Neural progenitor cell (in vitro differentiated cells): ENCODE measurements at regions not wholly inside any gene's neighbourhood (a gene's known extent, or its start where the extent isn't known, plus 50 kb on each side); places are given as distances from the start of the nearest gene placed in this dataset.

Source experiments
- EZH2 ChIP-seq: fragments of 200-600 bp; sonication (generic); IDR thresholded peaks from 2 replicates; pipeline ENCODE4 v1.6.1; 2017; ENCODE audit warnings: antibody characterized with exemption, mild to moderate bottlenecking, moderate library complexity
- EZH2phosphoT487 ChIP-seq: fragments of 200-600 bp; sonication (generic); IDR thresholded peaks from 2 replicates; pipeline ENCODE4 v1.6.1; 2017; ENCODE audit warnings: antibody characterized with exemption
- TF ChIP-seq, protein P1 (sequence below): fragments of 200-600 bp; sonication (generic); IDR thresholded peaks from 2 replicates; pipeline ENCODE4 v1.5.1; 2017; ENCODE audit warnings: antibody characterized with exemption, mild to moderate bottlenecking

DNA sequence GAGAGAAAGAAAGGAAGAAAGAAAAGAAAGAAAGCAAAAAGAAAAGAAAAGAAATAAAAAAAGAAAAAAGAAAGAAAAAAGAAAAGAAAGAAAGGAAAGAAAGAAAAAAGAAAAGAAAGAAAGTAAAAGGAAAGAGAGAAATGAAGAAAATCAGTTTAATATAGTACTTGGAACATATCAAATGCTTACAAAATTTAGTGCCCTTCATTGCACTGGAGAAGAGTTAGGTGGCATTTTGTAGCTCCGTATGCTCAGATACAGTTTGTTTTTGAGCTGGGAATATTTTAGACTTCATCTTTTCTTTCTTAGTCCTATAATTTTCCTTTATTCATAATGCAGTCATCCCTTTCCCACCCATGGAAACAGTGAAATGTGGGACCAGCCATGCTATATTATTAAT lies 56.2 kb upstream of the APP start:
- TF ChIP-seq, protein P1, sequence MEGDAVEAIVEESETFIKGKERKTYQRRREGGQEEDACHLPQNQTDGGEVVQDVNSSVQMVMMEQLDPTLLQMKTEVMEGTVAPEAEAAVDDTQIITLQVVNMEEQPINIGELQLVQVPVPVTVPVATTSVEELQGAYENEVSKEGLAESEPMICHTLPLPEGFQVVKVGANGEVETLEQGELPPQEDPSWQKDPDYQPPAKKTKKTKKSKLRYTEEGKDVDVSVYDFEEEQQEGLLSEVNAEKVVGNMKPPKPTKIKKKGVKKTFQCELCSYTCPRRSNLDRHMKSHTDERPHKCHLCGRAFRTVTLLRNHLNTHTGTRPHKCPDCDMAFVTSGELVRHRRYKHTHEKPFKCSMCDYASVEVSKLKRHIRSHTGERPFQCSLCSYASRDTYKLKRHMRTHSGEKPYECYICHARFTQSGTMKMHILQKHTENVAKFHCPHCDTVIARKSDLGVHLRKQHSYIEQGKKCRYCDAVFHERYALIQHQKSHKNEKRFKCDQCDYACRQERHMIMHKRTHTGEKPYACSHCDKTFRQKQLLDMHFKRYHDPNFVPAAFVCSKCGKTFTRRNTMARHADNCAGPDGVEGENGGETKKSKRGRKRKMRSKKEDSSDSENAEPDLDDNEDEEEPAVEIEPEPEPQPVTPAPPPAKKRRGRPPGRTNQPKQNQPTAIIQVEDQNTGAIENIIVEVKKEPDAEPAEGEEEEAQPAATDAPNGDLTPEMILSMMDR, result no peak
- no peak for TF ChIP-seq EZH2phosphoT487
- no peak for TF ChIP-seq EZH2
